RWPE2 (cell line): ENCODE measurements at regions not wholly inside any gene's neighbourhood (a gene's known extent, or its start where the extent isn't known, plus 50 kb on each side); places are given as distances from the start of the nearest gene placed in this dataset.
A peak's percentile ranks its signal among the peaks of the same experiment; 100 is the strongest.

ENCODE experiments used
- ATAC-seq: fragments of 200-7000 bp; cut with Tn5 transposase; 3 replicates; pipeline ENCODE4 v1.9.1; 2021; ENCODE audit warnings: low read depth
- DNase-seq: peaks from one replicate; pipeline ENCODE4 v3.0.0-alpha.2; 2020; ENCODE audit warnings: low spot score
- H3K27ac ChIP-seq: fragments of 450-650 bp; 2 replicates; pipeline ENCODE4 v1.5.1; 2017; ENCODE audit warnings: mild to moderate bottlenecking; ENCODE audit not compliant: poor library complexity, severe bottlenecking
- H3K27me3 ChIP-seq: fragments of 250-450 bp; sonication (Bioruptor Pico); 2 replicates; pipeline ENCODE4 v1.5.1; 2021; ENCODE audit warnings: mild to moderate bottlenecking, moderate library complexity; ENCODE audit not compliant: insufficient read depth, poor library complexity, severe bottlenecking
- H3K36me3 ChIP-seq: fragments of 250-450 bp; sonication (Bioruptor Pico); 2 replicates; pipeline ENCODE4 v1.5.1; 2020; ENCODE audit warnings: low read depth, mild to moderate bottlenecking, moderate library complexity
- H3K4me1 ChIP-seq: fragments of 250-450 bp; sonication (Bioruptor Pico); 2 replicates; pipeline ENCODE4 v1.5.1; 2021; ENCODE audit warnings: mild to moderate bottlenecking, moderate library complexity; ENCODE audit not compliant: insufficient read depth, poor library complexity, severe bottlenecking
- H3K4me3 ChIP-seq: fragments of 250-450 bp; sonication (Bioruptor Pico); 2 replicates; pipeline ENCODE4 v1.5.1; 2021; ENCODE audit warnings: mild to moderate bottlenecking, moderate library complexity; ENCODE audit not compliant: severe bottlenecking
- H3K9me3 ChIP-seq: fragments of 250-450 bp; sonication (Bioruptor Pico); 2 replicates; pipeline ENCODE4 v1.5.1; 2021; ENCODE audit warnings: mild to moderate bottlenecking, moderate library complexity; ENCODE audit not compliant: severe bottlenecking
- TF ChIP-seq, protein P1 (sequence below): fragments of 450-650 bp; IDR thresholded peaks from one replicate; pipeline ENCODE4 v1.5.1; 2017; ENCODE audit warnings: mild to moderate bottlenecking, moderate library complexity; ENCODE audit not compliant: poor library complexity, severe bottlenecking

DNA sequence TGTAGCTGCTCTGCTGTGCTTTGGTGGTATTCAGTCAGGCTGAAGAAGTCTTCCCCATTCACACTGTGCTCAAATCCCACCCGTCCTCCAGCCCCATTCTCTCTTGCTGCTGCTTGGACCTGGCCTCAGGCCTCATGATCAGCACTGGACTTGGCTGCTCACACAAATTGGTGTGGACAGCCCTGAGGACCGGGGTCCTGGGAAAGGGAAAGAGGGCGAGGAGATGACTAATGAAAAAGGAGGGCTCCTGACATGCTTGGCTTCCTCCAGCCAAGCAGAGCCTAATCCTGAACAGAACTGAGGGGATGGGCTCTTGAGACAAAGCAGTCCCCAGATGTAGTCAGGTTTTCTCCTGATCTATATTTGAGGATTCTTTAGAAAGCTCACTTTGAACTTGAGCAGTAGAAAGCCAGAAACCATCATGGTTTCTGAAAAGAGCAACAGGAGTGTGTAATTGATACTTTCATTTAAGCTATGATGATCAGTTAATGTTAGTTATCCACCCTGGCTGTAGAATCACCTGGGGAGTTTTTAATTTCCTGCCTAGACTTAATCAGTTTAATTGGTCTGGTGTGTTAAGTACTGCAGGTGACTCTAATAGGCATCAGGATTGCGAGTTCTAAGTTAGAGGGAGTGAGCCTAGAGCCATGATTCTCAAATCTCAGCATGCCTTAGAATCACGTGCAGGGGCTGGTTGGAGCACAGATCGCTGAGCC lies 79.4 kb upstream of the THBS1 start:
- Histone ChIP-seq H3K4me3 (no peak overlapping the region), H3K27ac (no peak overlapping the region), H3K4me1 (peaks cover 6% of the 10 kb centered on the region), H3K36me3 (no peaks in the 10 kb centered on the region), H3K27me3 (no peaks in the 10 kb centered on the region), H3K9me3 (no peaks in the 10 kb centered on the region)
- DNase-seq (no peak), ATAC-seq (no peak)
- TF ChIP-seq, protein P1, sequence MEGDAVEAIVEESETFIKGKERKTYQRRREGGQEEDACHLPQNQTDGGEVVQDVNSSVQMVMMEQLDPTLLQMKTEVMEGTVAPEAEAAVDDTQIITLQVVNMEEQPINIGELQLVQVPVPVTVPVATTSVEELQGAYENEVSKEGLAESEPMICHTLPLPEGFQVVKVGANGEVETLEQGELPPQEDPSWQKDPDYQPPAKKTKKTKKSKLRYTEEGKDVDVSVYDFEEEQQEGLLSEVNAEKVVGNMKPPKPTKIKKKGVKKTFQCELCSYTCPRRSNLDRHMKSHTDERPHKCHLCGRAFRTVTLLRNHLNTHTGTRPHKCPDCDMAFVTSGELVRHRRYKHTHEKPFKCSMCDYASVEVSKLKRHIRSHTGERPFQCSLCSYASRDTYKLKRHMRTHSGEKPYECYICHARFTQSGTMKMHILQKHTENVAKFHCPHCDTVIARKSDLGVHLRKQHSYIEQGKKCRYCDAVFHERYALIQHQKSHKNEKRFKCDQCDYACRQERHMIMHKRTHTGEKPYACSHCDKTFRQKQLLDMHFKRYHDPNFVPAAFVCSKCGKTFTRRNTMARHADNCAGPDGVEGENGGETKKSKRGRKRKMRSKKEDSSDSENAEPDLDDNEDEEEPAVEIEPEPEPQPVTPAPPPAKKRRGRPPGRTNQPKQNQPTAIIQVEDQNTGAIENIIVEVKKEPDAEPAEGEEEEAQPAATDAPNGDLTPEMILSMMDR = no peak

- Histone ChIP-seq H3K4me3 (no peak overlapping the region), H3K36me3 (no peaks in the 10 kb centered on the region), H3K27ac (no peak overlapping the region), H3K27me3 (no peaks in the 10 kb centered on the region), H3K4me1 (peaks cover 6% of the 10 kb centered on the region), H3K9me3 (no peaks in the 10 kb centered on the region)
- TF ChIP-seq, protein P1 = no peak
- ATAC-seq (no peak), DNase-seq (no peak)
These were observed 78.8 kb upstream of the THBS1 start for GRCh38 chr15:39502082-39502447.

GRCh38 chr15:39502611-39503195 lies 78.2 kb upstream of the THBS1 start:
- H3K27ac ChIP-seq = no peak overlapping the region
- H3K4me1 ChIP-seq = peaks cover 6% of the 10 kb centered on the region
- TF ChIP-seq, protein P1 = no peak
- ATAC-seq (no peak), DNase-seq (no peak)
- H3K9me3 ChIP-seq = no peaks in the 10 kb centered on the region
- H3K36me3 ChIP-seq = no peaks in the 10 kb centered on the region
- H3K27me3 ChIP-seq = no peaks in the 10 kb centered on the region
- H3K4me3 ChIP-seq = no peak overlapping the region

- DNase-seq = no peak
- Histone ChIP-seq H3K9me3 (no peaks in the 10 kb centered on the region), H3K4me3 (no peak overlapping the region), H3K36me3 (no peaks in the 10 kb centered on the region), H3K27me3 (no peaks in the 10 kb centered on the region), H3K4me1 (peaks cover 6% of the 10 kb centered on the region), H3K27ac (no peak overlapping the region)
- no peak for ATAC-seq
- TF ChIP-seq, protein P1 = no peak
These were observed 77.4 kb upstream of the THBS1 start for GRCh38 chr15:39503526-39503925.

GRCh38 chr15:39504808-39505207 lies 76.1 kb upstream of the THBS1 start:
- TF ChIP-seq, protein P1 = no peak
- Histone ChIP-seq H3K4me1 (peaks cover 6% of the 10 kb centered on the region), H3K9me3 (no peaks in the 10 kb centered on the region), H3K36me3 (no peaks in the 10 kb centered on the region), H3K4me3 (no peak overlapping the region), H3K27ac (no peak overlapping the region), H3K27me3 (no peaks in the 10 kb centered on the region)
- peak; percentile 81 for ATAC-seq
- DNase-seq = no peak
